GM18907 (cell line): ENCODE measurements at regions not wholly inside any gene's neighbourhood (a gene's known extent, or its start where the extent isn't known, plus 50 kb on each side); places are given as distances from the start of the nearest gene placed in this dataset.
"Not testable (repeated sequence)": the region's sequence is repeated elsewhere in the genome, so short reads cannot be mapped to it uniquely, and the experiment has no call there.

Source experiments
- ATAC-seq: cut with Tn5 transposase; IDR thresholded peaks from one replicate; pipeline ENCODE4 v1.9.1; 2021; ENCODE audit warnings: mild to moderate bottlenecking, moderate library complexity; ENCODE audit not compliant: unreplicated experiment

- ATAC-seq = no peak
These were observed 69.8 kb downstream of the RMI2 start for GRCh38 chr16:11414815-11415775.

DNA sequence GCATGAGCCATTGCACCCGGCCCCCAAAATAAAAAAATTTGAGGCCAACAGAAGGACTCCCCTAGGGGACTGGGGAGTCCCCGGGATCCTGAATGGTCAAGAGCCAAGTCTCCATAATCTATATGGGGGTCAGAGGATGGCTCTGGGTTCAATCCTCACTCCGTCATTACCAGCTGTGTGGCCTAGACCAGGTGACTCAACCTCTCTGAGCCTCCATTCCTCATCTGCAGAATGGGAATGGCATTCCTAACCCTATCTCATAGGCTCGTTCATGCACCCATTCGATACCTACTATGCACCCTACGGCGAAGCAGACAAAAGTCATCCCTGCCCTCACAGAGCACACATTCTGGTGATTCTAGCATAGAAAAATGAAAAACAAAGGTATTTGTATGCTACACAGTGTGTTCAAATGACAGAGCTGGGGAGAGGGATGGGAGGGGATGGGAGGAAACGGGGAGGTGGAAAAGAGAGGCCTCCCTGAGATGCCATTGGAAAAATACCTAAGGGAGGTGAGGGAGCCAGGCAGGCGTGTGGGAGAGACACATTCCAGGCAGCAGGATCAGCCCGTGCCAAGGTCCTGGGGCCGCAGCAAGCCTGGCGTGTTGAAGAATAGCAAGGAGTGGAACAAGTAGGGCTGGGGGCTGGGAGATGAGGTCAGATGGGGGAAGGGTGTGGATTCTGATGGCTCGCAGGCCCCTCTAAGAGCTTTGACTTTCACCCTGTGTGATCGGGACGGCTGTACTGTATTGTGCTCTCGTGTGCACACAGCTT, 71.2 kb downstream of the RMI2 start:
- no peak for ATAC-seq

DNA sequence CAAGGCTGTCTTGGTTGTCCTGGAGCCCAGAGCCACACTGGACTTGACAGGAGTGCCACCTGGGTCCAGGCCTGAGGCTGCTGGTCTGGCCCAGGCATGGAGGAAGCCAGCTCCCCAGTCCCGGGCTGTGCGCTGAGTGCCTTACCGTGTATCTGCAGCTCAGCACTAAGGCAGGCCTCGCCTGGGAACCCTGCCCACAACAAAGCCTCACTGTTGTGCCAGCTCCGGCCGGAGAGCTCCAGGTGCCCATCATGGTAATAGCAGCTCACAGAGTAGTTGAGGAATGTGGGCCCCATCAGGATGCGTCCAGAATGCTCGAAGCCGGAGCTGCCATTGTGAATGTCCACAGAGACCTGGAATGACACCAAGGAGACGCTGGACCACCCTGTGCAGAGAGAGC, 72.2 kb downstream of the RMI2 start:
- ATAC-seq = no peak

GRCh38 chr16:11418506-11418905, 73.2 kb downstream of the RMI2 start:
- no peak for ATAC-seq

DNA sequence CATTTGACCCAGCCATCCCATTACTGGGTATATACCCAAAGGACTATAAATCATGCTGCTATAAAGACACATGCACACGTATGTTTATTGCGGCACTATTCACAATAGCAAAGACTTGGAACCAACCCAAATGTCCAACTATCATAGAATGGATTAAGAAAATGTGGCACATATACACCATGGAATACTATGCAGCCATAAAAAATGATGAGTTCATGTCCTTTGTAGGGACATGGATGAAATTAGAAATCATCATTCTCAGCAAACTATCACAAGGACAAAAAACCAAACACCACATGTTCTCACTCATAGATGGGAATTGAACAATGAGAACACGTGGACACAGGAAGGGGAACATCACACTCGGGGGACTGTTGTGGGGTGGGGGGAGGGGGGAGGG, 74.8 kb downstream of the RMI2 start:
- ATAC-seq = not testable (repeated sequence)

DNA sequence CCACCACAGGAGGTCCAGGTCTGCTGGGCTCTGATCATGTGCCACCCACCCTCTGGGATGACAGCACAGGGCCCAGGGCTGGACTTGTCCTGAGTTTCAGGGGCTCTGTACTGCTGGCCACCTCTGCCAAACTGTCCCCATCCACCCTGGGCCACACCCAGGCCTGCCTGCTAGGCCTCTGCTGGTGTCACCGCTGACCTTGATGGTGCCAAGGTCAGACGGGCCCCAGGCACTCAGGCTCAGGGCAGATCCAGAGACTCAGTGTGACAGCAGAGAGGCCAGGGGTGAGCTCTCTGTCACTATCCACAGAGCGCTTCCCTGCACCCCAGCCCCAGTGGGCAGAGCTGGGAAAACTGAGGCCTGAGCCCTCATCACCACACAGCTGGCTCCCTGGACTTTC, 75.6 kb downstream of the RMI2 start:
- ATAC-seq = no peak

GRCh38 chr16:11422381-11423314, 77.4 kb downstream of the RMI2 start:
- ATAC-seq = no peak

DNA sequence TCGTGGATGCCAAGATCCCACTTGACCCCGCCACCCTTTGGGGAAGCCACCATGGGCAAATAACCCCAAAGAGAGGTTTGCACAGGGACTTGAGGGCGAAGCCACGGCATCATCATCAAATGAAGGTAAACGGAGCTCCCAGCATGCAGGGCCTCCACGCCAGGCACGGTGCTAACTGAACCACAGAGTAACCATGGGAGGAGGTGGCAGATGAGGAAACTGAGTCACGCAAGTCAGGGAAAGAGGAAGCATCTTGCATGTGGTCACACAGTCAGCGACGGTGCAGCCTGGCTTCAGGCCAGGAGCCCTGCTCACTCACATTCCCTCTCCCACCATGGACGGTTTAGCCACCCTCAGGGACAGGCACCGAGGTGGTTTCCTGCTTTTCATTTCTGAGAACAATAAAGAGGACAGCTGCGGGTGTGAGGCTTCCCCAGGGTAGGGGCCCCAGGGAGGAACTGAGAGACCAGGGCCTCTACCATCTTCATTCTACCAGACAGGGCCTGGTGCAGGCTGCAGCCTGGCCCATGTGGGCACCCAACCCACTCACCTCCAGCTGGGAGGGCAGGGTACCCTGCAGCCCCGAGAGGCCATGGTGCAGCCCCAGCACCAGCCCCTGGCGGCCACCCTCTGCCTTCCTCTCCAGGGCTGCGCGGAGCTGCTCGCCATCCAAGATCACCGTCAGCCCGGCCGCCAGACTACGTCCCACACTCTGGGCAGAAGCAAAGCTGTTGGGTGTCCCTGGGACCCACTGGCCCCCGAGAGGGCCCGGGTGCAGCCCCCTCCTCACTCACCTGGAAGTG, 78.3 kb downstream of the RMI2 start:
- ATAC-seq = no peak

GRCh38 chr16:11424118-11424460, 78.8 kb downstream of the RMI2 start:
- no peak for ATAC-seq

- ATAC-seq = no peak
These were observed 79.9 kb downstream of the RMI2 start for GRCh38 chr16:11425140-11425539.

- no peak for ATAC-seq
These were observed 83.3 kb downstream of the RMI2 start for GRCh38 chr16:11428623-11428953.

- no peak for ATAC-seq
These were observed 83.9 kb downstream of the RMI2 start for GRCh38 chr16:11429123-11429522.

DNA sequence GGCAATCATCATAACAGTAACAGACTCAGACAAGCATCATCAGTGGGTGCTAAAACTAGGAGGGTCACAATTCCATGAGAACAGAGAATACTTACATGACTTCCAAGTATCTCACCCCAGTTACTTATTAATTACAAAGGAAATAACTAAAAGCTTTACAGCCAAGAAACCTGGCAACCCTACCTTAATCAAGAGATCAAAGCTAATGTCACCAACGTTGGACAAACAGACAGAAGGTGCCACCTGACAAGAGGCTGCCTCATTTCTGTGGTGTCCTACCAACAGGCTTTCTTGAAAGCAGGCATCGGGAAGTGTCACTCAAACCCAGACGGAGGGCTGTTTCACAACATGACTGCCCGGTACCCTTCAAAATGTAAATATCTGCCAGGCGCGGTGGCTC, 84.6 kb downstream of the RMI2 start:
- no peak for ATAC-seq

DNA sequence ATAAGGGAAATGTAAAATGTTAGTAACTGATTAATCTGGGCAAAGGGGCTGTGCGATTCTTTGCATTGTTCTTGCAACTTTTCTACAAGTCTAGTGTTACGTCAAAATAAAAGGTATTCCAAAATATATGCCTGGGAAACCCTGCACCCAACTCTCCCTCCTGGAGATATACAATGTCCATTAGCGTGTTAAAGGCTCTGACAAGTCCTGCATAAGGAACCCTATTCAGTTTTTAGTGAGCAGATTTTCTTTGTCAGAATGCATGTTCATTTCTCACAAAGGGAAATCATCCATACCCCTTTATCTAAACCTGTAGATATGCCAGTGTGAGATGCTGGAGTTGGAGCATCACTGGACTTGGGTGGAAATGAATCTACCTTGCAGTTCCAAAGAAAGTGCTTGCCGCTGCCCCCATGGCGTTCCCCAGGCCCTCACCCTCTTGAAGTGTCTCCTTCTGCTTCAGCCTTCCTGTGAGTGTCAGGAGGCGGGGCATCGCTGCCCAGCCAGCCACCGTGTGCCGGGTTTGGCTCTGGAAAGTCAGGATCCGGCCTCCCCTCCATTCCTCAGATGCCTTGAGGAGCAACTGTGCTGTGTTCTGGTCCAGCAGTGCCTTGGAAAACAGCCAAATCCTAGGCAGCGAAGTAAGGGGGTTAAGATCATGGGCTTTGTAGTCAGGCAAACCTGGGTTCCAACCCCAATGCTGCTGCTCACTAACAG, 85.5 kb downstream of the RMI2 start:
- ATAC-seq = no peak

- no peak for ATAC-seq
These were observed 86.7 kb downstream of the RMI2 start for GRCh38 chr16:11431915-11432465.

DNA sequence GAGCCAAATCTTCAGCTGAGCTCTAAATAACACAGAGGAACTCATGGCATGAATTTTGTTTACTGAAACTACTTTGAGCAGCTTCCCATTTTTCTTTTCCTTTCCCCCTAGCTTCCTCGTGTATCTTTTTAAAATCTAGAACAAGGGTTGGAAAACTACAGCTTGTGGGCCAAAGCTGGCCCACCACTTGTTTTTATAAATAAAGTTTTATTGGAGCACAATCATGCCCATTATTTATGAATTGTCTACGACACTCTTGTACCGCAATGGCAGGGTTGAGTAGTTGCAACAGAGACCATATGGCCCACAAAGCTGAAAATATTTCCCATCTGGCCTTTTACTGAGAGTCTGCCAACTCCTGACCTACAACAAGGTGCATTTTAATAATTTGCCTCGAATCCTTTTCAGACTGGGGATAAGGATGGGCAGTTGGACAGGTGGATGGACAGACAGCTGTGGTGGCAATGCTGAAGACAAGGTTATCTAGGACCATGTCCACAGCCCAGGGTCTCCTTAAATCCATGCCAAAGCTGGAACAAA, 87.7 kb downstream of the RMI2 start:
- no peak for ATAC-seq

- ATAC-seq = no peak
These were observed 90.3 kb downstream of the RMI2 start for GRCh38 chr16:11435576-11435975.

GRCh38 chr16:11437069-11437468, 91.8 kb downstream of the RMI2 start:
- no peak for ATAC-seq
